H1 (cell line): ENCODE measurements at regions not wholly inside any gene's neighbourhood (a gene's known extent, or its start where the extent isn't known, plus 50 kb on each side); places are given as distances from the start of the nearest gene placed in this dataset.

ENCODE experiments used
- BACH1 ChIP-seq: IDR thresholded peaks from 2 replicates; pipeline ENCODE4 v1.6.1; 2012; ENCODE audit warnings: low read length, improper control_type of control experiment
- CEBPB ChIP-seq: IDR thresholded peaks from 2 replicates; pipeline ENCODE4 v1.6.1; 2012; ENCODE audit warnings: low read depth, low read length
- FOSL1 ChIP-seq: IDR thresholded peaks from 2 replicates; pipeline ENCODE4 v1.6.1; 2011; ENCODE audit warnings: mild to moderate bottlenecking, low read depth, low read length, moderate library complexity; ENCODE audit not compliant: insufficient read depth
- HDAC2 ChIP-seq, 2 experiments: fragments of 300-600 bp in 1 of 2; sonication (generic) in 1 of 2; IDR thresholded peaks; 2 replicates each; pipeline ENCODE4 v1.6.1; 2011 to 2012; ENCODE audit warnings: low read depth in 2 of 2, low read length in 2 of 2, mild to moderate bottlenecking in 2 of 2, moderate library complexity in 2 of 2, borderline replicate concordance in 1 of 2, inconsistent platforms in 1 of 2
- KDM1A ChIP-seq: fragments of 200-600, 300-600 bp; sonication (generic); IDR thresholded peaks from 2 replicates; pipeline ENCODE4 v1.7.1; 2016; ENCODE audit warnings: mild to moderate bottlenecking, low read length, borderline replicate concordance
- RNF2 ChIP-seq: fragments of 200-900, 300-1000 bp; sonication (generic); IDR thresholded peaks from 2 replicates; pipeline ENCODE4 v1.7.1; 2016; ENCODE audit warnings: borderline replicate concordance, low read depth, mild to moderate bottlenecking, antibody characterized with exemption, low read length; ENCODE audit not compliant: poor library complexity, severe bottlenecking; ENCODE audit errors: missing control alignments
- SP1 ChIP-seq: IDR thresholded peaks from 2 replicates; pipeline ENCODE4 v1.6.1; 2011; ENCODE audit warnings: low read depth, low read length
- SUZ12 ChIP-seq: fragments of 200-600 bp; sonication (generic); IDR thresholded peaks from 2 replicates; pipeline ENCODE4 v1.6.1; 2012; ENCODE audit warnings: mild to moderate bottlenecking, inconsistent platforms, low read length, moderate library complexity, mixed read lengths
- TAF7 ChIP-seq: optimal IDR thresholded peaks from 2 replicates; pipeline ENCODE3; 2011; ENCODE audit warnings: low read depth, mild to moderate bottlenecking, inconsistent platforms, low read length, moderate library complexity, borderline replicate concordance
- TF ChIP-seq, protein P1 (sequence below): IDR thresholded peaks from 2 replicates; pipeline ENCODE4 v1.6.1; 2011; ENCODE audit warnings: low read depth, mild to moderate bottlenecking, low read length; ENCODE audit not compliant: insufficient read depth

DNA sequence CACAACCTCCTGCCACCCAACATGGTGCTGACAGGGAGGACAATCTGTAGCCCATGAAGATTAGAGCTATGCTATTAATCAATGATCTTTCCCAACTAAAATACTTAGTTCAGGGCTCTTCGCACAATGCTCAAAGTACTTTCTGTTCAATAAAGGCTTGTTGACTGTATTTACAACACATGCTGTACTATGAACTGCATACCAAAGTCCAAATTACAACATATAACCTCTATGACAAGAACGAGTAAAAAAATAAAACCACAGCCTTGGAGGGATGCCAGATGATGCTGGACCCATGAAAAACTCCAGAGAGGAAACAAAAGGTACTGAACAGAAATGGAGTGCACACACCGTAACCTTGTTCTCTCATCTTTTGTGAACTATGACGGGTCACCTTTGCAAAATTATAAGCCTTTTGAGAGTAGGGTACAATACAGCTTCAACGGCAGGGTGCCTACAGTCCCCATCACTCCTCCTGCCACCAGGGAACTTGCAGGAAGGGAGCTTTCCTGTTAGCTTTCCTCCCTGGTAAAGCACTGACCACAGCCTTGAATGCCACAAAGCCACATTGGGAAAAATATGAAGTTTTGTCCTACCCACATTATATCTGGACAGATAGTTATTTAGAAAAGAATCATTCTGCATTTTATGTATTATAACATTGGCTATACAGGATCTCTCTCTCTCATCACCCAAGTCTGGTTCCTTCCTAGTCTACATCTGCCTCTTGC is 175.6 kb downstream of the NRIP1 start (continued):
- TF ChIP-seq RNF2 (no peak), HDAC2 (IDR thresholded peaks at IDR 0.05; ENCODE audit: borderline replicate concordance in 1 of 2, low read depth in 2 of 2, low read length in 2 of 2) (no peak), TAF7 (no peak), SUZ12 (no peak), SP1 (no peak), FOSL1 (no peak), BACH1 (no peak), CEBPB (no peak), KDM1A (no peak)
- TF ChIP-seq, protein P1, sequence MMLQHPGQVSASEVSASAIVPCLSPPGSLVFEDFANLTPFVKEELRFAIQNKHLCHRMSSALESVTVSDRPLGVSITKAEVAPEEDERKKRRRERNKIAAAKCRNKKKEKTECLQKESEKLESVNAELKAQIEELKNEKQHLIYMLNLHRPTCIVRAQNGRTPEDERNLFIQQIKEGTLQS: no peak
